Glomerular visceral epithelial cell (primary cell): ENCODE measurements at regions not wholly inside any gene's neighbourhood (a gene's known extent, or its start where the extent isn't known, plus 50 kb on each side); places are given as distances from the start of the nearest gene placed in this dataset.

Experiments
- DNase-seq: peaks from one replicate; pipeline ENCODE4 v3.0.0-alpha.2; 2016; ENCODE audit errors: extremely low spot score

- no peak for DNase-seq
These were observed 174.8 kb upstream of the DCN start for GRCh38 chr12:91357381-91357780.

DNA sequence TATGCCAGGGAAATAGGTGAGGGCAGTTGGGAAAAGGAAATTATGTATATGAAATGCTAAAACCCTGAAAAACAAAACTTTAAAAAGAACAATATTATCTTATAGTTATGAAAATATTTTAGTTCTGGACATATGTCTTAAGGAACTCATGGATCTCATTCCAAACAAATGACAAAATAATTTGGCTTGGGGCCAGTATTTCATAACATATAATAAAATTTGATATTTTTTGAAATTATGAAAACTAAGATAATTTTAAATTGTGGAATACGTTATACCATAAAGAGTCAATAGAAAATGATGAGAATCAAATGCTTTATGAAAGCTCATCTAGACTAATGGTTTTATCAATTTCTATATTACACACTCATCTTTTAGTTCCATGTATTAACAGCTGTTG lies 173.8 kb upstream of the DCN start:
- no peak for DNase-seq

GRCh38 chr12:91355150-91356006 lies 172.8 kb upstream of the DCN start:
- DNase-seq, result peak; percentile 67

- DNase-seq, result no peak
These were observed 170.6 kb upstream of the DCN start for GRCh38 chr12:91353266-91353665.

GRCh38 chr12:91349476-91349875 lies 166.9 kb upstream of the DCN start:
- DNase-seq, result no peak

DNA sequence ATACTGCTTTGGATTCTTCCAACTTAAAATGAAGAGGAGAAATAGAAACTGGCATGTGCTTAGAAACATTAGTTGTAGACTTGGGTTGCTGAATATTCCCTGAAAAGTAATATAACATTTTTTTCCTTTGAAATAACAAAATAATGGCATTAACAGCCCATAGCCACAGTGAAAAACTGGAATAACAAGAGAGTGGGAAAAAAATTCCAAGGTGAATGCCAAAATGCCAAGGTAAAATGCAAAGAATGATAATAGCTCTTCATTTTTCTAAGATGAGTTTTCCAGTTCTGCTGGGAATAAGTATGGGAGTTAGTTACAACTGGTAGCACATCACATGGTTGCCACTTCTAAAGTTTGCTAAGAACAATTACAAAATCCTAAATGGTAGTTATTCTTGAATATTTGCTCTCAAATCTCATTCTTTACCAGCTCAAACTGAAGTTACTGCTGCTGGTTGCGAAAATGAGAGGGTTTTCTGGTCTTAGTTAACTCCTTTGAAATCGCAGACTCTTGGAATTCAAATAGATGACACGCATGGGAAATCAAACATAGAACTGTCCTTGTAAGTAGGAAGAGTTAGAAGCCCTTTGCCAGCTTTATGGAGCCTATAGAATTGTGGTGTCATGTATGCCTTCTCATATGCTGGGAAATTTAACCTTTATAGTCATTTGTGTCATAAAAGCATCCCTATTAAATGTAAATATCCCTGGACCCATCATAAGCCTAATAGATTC lies 165.0 kb upstream of the DCN start:
- no peak for DNase-seq

DNA sequence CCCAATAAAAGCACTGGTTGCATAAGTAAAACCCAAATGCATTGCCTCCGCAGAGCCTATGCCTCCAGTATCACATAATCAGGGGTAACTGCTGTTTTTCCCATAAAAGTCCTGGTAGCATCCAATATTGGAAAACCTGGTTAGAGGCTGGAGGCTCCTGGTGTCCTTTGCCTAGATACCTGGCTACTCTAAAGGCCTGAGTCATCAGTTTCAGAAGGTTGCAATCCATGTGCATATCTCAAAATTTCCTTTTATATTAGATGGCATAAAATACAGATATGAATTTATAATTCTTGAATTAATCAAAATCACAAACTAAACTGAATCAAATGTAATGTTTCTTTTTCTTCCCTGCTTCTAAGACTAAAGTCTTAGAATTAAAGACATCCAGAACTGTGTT lies 164.2 kb upstream of the DCN start:
- no peak for DNase-seq

GRCh38 chr12:91344408-91344807 lies 161.8 kb upstream of the DCN start:
- no peak for DNase-seq

GRCh38 chr12:91343010-91343409 lies 160.4 kb upstream of the DCN start:
- no peak for DNase-seq

DNA sequence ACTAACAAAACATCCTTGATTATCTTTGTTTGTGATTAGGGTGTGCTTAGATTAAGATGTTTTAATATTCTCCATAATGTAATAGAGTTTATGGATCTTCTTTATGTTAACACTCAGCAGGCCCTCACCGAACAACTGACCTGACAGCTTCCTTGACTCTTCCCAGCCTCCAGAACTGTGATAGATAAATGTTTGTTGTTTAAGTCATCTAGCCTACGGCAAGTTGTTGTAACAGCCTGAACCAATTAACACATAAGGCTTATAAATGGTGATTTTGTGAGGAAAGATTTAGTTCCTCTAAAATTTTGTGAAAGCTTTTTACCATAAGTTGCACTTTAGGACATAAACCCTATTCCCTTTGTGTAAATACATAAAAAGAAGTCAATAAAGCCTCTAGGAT lies 156.5 kb upstream of the DCN start:
- DNase-seq, result no peak

DNA sequence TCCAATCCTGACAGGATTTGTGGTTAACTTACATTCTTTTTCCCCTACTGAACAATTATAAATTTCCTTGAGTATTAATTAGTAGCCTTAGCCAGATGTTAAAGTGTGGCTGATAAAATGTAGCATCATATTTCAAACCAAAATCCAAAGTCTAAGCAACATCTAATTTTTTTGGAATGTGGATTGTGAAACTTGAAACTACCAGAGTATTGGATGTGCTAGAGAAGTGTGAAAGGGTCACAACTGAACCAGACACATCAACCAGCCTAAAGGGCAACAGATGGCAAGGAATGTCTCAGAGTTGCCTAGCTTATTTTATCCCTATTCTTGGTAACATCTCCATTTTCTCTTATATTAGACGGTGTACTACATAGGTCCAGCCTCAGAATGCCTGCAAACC lies 153.1 kb upstream of the DCN start:
- DNase-seq, result no peak

DNA sequence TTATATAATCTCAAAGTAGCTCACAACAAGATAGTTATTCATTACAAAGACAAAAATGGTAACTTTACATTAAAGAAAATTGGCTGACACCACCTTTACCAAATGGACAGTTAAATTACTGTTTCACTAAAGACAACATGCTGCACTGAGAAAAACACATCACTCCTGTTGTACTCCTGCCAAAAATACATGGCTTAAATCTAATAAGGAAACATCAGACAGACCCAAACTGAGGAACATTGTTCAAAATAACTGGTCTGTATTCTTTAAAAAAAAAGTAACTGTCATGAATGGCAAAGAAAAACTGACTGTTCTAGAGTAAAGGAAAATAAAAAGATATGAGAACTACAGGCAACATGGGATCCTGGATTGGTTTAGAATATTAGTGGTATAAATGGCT lies 151.3 kb upstream of the DCN start:
- DNase-seq, result no peak

GRCh38 chr12:91332302-91332701 lies 149.7 kb upstream of the DCN start:
- peak; percentile 9 for DNase-seq

GRCh38 chr12:91331371-91331770 lies 148.8 kb upstream of the DCN start:
- no peak for DNase-seq

GRCh38 chr12:91328451-91328850 lies 145.8 kb upstream of the DCN start:
- DNase-seq, result no peak

DNA sequence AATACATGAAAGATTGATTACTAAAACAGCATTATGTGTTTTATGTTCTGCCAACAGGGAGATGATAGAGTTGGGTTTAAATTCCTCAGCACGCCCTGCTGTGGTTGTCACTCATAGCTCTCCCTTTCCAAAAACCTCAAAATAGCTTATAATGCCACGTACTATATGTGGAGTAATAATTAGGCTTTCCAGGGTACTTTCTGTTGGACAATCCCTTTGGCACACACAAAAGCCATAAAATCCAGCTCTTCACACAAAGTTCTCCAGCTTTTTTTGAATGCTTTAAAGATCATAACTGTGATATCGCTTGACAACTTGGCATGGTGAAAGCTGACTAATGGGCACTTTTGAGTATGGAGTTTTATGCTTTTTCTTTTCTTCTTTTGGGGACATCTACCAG lies 145.3 kb upstream of the DCN start:
- DNase-seq, result no peak

- DNase-seq, result no peak
These were observed 144.5 kb upstream of the DCN start for GRCh38 chr12:91327131-91327530.

GRCh38 chr12:91326058-91327027 lies 143.7 kb upstream of the DCN start:
- DNase-seq, result peak; percentile 64

DNA sequence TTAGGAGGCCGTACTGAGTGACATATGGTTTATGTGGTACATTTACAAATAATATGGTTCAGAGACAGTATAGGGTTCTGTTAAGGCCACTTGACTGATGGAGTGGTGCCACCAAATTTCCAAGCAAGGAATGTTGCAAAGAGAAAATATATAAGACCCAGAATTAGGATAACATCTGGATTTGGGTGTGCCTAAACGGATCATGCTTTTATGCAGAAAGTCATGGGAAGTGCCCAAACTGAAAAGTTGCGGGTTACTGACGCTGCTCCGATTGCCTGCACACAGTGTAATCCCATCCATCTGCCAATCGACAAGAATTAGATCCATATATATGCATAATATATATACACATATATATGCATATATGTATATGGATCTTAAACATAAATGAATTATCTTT lies 138.4 kb upstream of the DCN start:
- no peak for DNase-seq

DNA sequence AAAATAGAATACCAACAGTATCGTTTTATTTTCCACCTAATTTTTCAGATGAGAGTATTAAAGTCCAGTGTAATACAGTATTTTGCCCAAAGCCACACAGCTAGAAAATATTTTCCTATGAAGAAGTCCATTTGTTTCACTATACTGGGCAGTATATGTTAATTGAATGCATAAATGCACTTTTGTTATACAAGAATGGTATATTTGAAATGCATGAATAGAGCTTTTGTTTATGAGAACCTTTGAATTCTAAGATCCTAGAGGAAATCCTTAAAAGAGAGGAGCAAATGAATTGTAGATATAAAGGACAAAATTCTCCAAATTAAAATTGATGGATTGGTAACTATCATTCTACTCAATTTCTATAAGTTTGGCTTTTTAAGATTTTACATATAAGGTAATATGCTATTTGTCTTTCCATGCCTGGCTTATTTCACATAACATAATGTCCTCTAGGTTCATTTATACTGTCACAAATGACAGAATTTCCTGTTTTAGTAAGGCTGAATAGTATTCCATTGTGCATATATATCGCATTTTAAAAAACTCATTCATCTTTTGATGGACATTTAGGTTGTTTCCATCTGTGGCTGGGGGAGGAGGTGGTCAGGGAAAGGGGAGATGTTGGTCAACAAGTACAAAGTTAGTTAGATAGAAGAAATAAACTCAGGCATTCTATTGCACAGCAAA lies 136.6 kb upstream of the DCN start:
- DNase-seq, result no peak

GRCh38 chr12:91317306-91317705 lies 134.7 kb upstream of the DCN start:
- DNase-seq, result no peak

DNA sequence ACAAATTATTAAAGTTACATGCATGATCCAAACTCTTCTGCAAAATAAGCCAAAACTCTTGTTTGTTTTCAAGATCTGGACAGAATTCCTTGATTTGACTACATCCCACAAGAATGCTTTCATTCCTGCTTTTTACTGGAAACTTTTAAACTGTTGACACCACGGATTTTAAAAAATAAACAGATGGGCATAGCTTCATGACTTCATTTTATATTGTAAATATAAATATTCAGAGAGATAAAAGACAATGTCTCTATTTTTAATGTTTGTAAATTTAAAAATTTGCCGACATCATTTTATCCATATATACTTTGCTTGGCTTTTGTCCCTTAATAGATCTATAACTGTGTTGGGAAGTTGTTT lies 134.3 kb upstream of the DCN start:
- no peak for DNase-seq
